Hematopoietic multipotent progenitor cell treated with erythropoietin and hydrocortisone succinate and interleukin-3 and kit ligand, for 6 days (in vitro differentiated cells): ENCODE measurements at regions not wholly inside any gene's neighbourhood (a gene's known extent, or its start where the extent isn't known, plus 50 kb on each side); places are given as distances from the start of the nearest gene placed in this dataset.
"Not testable (repeated sequence)": the region's sequence is repeated elsewhere in the genome, so short reads cannot be mapped to it uniquely, and the experiment has no call there.

Experiments
- DNase-seq: peaks from one replicate; pipeline ENCODE4 v3.0.0-alpha.2; 2015

DNA sequence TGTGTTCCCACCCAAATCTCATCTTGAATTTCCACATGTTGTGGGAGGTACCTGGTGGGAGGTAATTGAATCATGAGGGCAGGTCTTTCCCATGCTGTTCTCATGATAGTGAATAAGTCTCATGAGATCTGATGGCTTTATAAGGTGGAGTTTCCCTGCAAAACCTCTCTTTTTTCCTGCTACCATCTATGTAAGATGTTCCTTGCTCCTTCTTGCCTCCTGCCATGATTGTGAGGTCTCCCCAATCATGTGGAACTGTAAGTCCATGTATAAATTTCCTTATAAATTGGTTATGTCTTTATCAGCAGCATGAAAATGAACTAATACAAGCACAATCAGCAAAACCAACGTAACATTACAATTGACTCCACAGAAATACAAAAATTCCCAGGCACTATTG is 814.8 kb upstream of the CITED2 start:
- DNase-seq: not testable (repeated sequence)

DNA sequence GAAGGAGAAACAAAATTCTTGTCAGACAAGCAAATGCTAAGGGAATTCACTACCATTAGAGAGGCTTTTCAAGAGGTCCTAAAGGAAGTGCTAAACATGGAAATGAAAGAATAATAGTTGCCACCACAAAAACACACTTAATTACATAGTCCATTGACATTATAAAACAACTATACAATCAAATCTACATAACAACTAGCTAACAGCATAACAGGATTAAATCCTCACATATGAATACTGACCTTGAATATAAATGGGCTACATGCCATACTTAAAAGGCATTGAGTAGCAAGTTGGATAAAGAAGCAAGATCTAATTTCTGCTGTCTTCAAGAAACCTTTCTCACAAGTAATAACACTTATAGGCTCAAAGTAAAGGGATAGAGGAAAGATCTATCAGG is 811.5 kb upstream of the CITED2 start:
- DNase-seq: no peak

GRCh38 chr6:140183881-140184280 is 809.4 kb upstream of the CITED2 start:
- no peak for DNase-seq

DNA sequence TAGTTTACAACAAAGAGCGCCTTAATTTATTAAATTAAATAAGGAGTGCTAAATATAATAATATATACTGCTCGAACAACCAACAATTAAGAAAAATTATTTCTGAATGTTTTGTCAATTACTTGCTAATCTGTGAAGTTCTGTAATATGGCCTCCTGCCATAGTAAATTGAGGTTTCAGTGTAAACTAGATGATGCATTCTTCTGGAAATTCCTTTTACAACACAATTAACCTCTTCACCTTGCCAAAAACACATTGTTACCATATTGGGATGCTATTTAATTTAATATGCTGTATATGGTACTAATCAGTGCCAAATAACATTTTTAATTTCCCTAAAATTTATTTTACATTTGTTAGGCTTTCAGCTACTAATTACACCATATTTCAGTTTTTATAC is 808.4 kb upstream of the CITED2 start:
- no peak for DNase-seq

DNA sequence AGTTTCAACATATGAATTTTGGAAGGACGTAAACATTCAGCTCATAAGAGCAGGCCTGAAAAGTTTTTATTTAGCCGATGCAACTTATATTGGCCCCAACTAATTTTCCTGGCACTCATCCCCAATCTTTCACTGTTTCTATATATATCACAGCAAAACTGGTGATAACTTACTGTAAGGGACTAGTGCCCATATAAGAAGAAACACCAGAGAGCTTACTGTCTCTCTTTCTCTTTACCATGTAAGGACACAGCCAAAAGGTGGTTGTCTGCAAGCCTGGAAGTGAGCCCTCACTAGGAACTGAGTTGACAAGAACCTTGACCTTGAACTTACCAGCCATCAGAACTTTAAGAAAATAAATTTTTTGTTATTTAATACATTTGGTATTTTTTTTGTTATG is 807.4 kb upstream of the CITED2 start:
- no peak for DNase-seq

DNA sequence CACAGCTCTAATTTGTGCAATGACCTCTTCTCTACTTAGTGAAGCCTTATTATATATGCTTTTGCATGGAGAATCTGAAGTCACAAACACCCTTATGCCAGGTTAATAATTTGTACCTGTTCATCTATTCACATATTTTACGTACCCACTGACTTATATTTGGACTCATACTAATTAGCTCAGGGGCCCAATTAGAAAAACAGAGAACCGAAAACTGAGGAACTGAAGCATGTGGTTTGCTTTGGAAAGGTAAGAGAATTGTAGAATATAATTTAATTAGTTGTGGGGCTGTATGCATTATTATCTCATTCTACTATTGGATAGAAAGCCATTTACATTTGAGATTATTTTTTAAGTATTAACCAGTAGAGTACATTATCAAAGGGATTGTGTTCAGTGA is 805.9 kb upstream of the CITED2 start:
- DNase-seq: no peak

GRCh38 chr6:140178935-140179334 is 804.5 kb upstream of the CITED2 start:
- no peak for DNase-seq

DNA sequence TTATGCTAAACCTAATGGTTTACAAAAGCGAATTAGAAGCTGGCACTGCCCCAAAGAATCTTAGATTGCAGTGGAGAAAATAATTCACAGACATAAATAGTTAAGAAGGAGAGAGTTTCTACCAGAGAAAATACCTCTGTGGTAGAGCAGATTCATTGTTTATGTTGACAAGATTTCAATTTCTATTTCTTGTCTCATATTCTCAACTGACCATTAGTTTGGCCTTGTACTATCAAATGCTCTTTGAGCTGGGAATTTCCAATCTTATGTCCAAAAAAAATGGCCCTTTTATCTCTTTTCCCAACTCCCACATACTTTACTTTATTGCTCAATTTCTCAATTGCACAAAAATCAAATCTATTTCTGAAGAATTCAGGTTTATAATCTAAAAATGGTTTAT is 804.1 kb upstream of the CITED2 start:
- no peak for DNase-seq

DNA sequence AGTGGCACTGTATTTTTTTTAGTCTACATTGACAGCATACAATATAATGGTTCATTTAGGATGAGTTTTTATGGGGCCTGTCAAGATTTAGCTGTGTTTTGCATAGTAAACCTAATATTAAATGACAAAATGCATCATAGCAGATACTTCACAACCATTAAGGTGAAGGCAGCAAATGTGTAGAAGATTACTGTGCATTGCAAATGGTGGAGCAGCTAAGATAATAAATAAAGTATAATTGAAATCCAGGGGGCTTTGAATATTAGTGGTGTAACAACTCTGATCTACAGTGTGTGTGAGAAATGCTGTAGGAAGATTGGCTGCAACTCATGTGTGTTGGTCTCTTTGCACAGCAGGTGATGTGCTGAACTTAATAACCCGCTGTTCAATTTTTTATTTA is 801.9 kb upstream of the CITED2 start:
- DNase-seq: no peak

- no peak for DNase-seq
These were observed 801.0 kb upstream of the CITED2 start for GRCh38 chr6:140175486-140175885.

GRCh38 chr6:140174524-140174923 is 800.1 kb upstream of the CITED2 start:
- no peak for DNase-seq

DNA sequence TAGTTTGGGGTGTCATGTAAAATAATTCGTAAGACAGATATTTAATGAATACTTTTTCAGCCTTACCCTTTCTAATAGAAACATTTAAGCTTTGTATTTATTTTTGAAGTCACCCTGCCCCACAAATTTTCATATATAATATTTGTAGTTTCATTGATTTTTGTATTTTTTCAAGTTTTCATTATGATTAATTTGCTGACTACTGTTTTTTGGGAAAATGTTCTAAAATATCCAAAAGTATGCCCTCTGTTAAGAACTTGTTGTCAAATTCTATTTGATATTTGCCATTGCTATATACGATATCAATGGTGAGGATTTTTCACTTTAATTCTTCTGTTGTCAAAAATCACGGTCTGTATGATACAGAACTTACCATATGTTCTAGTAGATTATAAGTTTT is 793.9 kb upstream of the CITED2 start:
- DNase-seq: no peak

GRCh38 chr6:140160909-140161308 is 786.5 kb upstream of the CITED2 start:
- DNase-seq: no peak

DNA sequence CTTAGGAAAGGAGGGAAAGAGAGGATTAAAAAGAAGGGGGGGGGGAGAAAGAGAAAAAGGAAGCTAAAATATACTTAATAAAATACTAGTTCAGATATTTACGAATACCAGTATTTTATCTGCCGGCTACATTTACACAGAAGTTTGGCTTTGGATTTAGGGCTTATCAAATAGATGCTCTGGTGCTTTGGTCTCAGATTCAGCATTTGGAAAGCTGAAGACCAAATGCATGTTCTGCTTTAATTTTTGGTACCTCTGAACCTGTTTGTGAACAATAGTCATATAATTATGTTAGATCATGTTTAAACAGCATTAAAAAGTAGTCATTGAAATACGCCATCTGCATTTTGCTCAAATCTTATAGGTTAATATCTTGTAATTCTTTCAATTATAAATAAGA is 786.0 kb upstream of the CITED2 start:
- no peak for DNase-seq

DNA sequence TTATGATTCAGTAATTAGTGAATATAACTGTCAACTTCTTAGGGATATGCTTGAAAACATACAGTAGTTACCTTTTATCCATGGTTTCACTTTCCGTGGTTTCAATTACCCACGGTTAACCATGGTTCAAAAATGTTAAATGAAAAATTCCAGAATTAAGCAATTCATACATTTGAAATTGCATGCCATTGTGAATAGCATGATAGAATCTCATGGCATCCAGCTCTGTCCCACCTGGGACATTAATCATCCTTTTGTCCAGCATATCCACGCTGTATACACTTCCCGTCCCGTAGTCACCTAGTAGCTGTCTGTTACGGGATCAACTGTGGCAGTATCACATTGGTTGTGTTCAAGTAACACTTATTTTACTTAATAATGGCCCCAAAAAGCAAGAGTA is 781.7 kb upstream of the CITED2 start:
- DNase-seq: no peak

- DNase-seq: no peak
These were observed 781.1 kb upstream of the CITED2 start for GRCh38 chr6:140155451-140156126.

DNA sequence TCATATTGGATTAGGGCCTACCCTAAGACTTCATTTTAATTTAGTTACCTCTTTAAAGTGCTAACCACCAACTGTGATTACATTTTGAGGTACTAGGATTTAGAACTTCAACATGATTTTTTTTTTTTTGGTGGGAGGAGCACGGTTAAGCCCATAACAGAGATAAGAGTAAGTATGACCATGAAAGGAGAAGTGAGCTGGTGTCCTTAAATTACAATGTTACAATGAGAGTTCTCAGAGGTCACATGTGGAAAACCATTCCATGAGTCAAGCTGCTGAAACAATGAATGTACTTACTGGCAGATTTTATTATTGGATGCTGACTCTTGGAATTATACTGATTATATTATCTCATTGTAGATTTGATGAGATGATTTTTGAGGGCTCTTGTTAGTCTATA is 779.3 kb upstream of the CITED2 start:
- no peak for DNase-seq

GRCh38 chr6:140147825-140148814 is 773.7 kb upstream of the CITED2 start:
- not testable (repeated sequence) for DNase-seq

GRCh38 chr6:140140891-140141290 is 766.4 kb upstream of the CITED2 start:
- DNase-seq: no peak

GRCh38 chr6:140138311-140139010 is 764.0 kb upstream of the CITED2 start:
- DNase-seq: no peak

GRCh38 chr6:140134224-140134623 is 759.8 kb upstream of the CITED2 start:
- DNase-seq: no peak

DNA sequence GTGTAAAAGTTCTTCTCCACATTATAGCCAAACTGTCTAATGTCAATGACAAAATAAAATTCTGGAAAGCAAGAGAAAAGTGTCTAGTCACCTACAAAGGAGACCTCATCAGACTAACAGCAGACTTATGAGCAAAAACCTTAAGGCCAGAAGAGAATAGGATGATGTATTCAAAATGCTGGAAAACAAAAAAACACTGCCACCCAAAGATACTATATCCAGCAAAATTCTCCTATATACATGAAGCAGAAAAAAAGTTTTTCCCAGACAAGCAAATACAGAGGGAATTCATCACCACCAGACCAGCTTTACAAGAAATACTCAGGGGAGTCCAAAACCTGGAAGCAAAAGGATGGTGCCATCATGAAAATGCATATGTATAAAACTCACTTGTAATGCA is 755.6 kb upstream of the CITED2 start:
- DNase-seq: no peak

DNA sequence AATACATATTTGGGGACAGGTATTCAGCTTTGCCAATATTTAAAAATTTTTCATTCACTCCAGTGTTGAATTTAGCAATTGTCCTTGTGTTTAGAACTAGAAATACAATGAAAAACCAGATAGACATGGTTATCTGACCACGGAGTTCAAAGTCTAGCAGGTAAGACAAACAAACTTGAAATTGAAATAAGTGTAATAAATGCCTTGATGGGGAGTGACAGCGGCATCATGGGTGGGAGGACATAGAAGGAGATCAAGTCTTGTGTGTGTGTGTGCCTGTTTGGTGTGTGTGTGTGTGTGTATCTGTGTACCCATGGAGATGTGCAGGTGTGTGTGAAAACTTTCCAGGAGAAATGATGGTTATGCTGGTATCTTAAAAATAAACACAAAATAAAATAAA is 750.0 kb upstream of the CITED2 start:
- no peak for DNase-seq

GRCh38 chr6:140108167-140108566 is 733.7 kb upstream of the CITED2 start:
- DNase-seq: no peak
